Mesendoderm (in vitro differentiated cells): ENCODE measurements at regions not wholly inside any gene's neighbourhood (a gene's known extent, or its start where the extent isn't known, plus 50 kb on each side); places are given as distances from the start of the nearest gene placed in this dataset.
A peak's percentile ranks its signal among the peaks of the same experiment; 100 is the strongest.

Experiments
- DNase-seq: peaks from one replicate; pipeline ENCODE4 v3.0.0; 2013
- H2AK5ac ChIP-seq: 2 replicates; pipeline ENCODE4 v1.6.1; 2013; ENCODE audit warnings: low read length, inconsistent platforms
- H2BK120ac ChIP-seq: 2 replicates; pipeline ENCODE4 v1.6.1; 2013; ENCODE audit warnings: low read depth, mild to moderate bottlenecking, low read length, moderate library complexity, mixed read lengths
- H2BK15ac ChIP-seq: replicated peaks from 2 replicates; pipeline ENCODE4 v1.6.1; 2013; ENCODE audit warnings: low read depth, mild to moderate bottlenecking, moderate library complexity
- H2BK5ac ChIP-seq: 2 replicates; pipeline ENCODE4 v1.6.1; 2013; ENCODE audit warnings: low read length, inconsistent platforms
- H3K18ac ChIP-seq: 2 replicates; pipeline ENCODE4 v1.6.1; 2013; ENCODE audit warnings: mild to moderate bottlenecking, low read length, mixed read lengths
- H3K23ac ChIP-seq: one replicate; pipeline ENCODE4 v1.6.1; 2013; ENCODE audit warnings: low read length
- H3K27ac ChIP-seq: 2 replicates; pipeline ENCODE4 v1.5.1; 2013; ENCODE audit warnings: low read depth, mild to moderate bottlenecking, inconsistent platforms, low read length, moderate library complexity
- H3K27me3 ChIP-seq: 2 replicates; pipeline ENCODE4 v1.6.1; 2013; ENCODE audit warnings: low read length, control low read depth, mild to moderate bottlenecking, inconsistent platforms; ENCODE audit not compliant: insufficient read depth, poor library complexity
- H3K36me3 ChIP-seq: 2 replicates; pipeline ENCODE4 v1.6.1; 2013; ENCODE audit warnings: low read length, inconsistent platforms; ENCODE audit not compliant: control insufficient read depth, insufficient read depth
- H3K4ac ChIP-seq: one replicate; pipeline ENCODE4 v1.6.1; 2013; ENCODE audit warnings: low read depth, mild to moderate bottlenecking, low read length, moderate library complexity
- H3K4me1 ChIP-seq: 2 replicates; pipeline ENCODE4 v1.6.1; 2013; ENCODE audit warnings: low read depth, low read length, inconsistent platforms; ENCODE audit not compliant: control insufficient read depth
- H3K4me2 ChIP-seq: 2 replicates; pipeline ENCODE4 v1.6.1; 2013; ENCODE audit warnings: low read length
- H3K4me3 ChIP-seq: 2 replicates; pipeline ENCODE4 v1.5.1; 2013; ENCODE audit warnings: mild to moderate bottlenecking, low read length
- H3K56ac ChIP-seq: one replicate; pipeline ENCODE4 v1.6.1; 2013; ENCODE audit warnings: low read length
- H3K79me1 ChIP-seq: 2 replicates; pipeline ENCODE4 v1.6.1; 2013; ENCODE audit warnings: low read length, inconsistent platforms
- H3K79me2 ChIP-seq: 2 replicates; pipeline ENCODE4 v1.6.1; 2013; ENCODE audit warnings: mild to moderate bottlenecking, low read length; ENCODE audit not compliant: control insufficient read depth, insufficient read depth
- H3K9ac ChIP-seq: 2 replicates; pipeline ENCODE4 v1.6.1; 2013; ENCODE audit warnings: low read length, inconsistent platforms
- H4K5ac ChIP-seq: one replicate; pipeline ENCODE4 v1.6.1; 2013; ENCODE audit warnings: low read length
- H4K8ac ChIP-seq: one replicate; pipeline ENCODE4 v1.6.1; 2013; ENCODE audit warnings: low read depth, mild to moderate bottlenecking, control low read depth, low read length, moderate library complexity
- WGBS: extraction: QIAGEN DNeasy Blood & Tissue Kit; methylation state at CpG from one replicate; pipeline ENCODE4 v1.1.7; 2013; ENCODE audit warnings: low lambda C conversion rate, missing lambda C conversion rate; ENCODE audit not compliant: insufficient coverage; ENCODE audit errors: extremely low coverage; 5-methylcytosine and 5-hydroxymethylcytosine counted together

DNA sequence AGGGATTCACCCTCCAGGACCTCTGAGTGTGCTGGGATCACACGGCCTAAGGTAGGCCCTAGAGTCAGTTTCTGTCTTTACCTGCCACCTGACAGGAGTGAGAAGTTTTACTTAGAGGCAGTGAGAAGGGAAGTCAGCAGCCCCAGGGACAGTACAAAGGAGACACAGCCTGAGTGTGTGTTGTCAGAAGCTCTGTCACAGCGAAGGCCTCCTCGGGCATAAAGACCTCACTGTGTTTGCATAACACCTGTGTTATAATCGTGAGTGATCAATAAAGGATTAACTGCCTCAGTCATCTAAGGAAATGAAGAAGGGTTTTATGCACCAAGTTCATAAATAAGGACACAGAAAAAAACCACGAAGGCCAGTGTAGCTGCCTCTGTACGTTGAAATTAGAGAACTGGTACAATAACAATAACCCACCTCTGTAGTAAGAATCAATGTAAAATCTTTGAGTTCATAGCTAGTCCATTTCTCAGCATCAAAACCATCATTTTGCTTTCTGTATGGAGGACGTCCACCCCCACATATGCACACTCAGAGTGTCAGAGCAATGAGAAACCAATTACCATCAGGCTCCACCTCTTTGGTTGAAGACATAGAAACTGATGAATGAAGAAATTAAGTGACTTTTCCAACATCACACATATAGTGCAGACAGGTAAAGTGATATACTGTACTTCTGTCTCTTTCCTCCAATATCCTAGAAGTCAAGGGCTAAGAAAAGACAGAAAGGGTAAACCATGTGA, 159.3 kb downstream of the DAD1 start:
- no peaks in the 10 kb centered on the region for H3K79me2 ChIP-seq
- H3K79me1 ChIP-seq: no peaks in the 10 kb centered on the region
- H3K9ac ChIP-seq: no peak overlapping the region
- no peaks in the 10 kb centered on the region for H3K36me3 ChIP-seq
- H3K4me2 ChIP-seq: no peak overlapping the region
- no peak overlapping the region for H2AK5ac ChIP-seq
- no peak overlapping the region for H4K8ac ChIP-seq
- no peak overlapping the region for H3K4me3 ChIP-seq
- no peak overlapping the region for H2BK5ac ChIP-seq
- no peak overlapping the region for H4K5ac ChIP-seq
- no peak overlapping the region for H2BK15ac ChIP-seq
- WGBS: no CpG with 5 or more reads among the region's 7 CpGs
- H3K4me1 ChIP-seq: peaks cover 2% of the 10 kb centered on the region
- no peak overlapping the region for H3K18ac ChIP-seq
- DNase-seq: no peak
- no peak overlapping the region for H2BK120ac ChIP-seq
- H3K27me3 ChIP-seq: no peaks in the 10 kb centered on the region
- H3K27ac ChIP-seq: no peak overlapping the region
- no peak overlapping the region for H3K4ac ChIP-seq
- H3K56ac ChIP-seq: no peak overlapping the region
- H3K23ac ChIP-seq: no peak overlapping the region

DNA sequence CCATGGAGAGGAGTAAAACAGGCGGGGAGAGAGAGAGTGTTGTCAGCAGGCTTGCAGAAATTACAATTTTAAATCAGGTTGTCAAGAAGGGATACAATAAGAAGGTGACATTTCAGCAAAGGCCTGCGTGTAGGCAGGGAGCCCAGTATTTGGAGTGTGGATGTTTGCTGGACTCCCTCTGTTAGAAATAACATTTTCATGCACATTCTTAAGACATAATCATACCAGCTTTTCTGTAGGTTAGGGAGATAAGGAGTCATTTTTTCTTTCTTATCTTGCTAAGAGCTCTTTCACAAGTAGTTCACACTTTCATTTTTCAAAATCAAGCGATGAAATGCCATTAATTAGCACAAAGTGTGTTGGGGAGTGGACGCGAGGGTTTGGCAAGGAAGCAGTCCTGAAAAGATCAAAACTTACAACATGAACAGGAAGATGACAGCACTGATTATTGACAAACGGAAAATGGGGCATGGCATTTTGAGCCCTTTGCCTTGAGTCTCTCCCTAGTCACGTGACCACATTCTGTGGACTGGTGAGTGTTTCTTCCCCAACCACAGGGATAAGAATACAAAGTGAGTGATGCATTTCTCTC, 160.2 kb downstream of the DAD1 start:
- Histone ChIP-seq H3K36me3 (no peaks in the 10 kb centered on the region), H3K79me1 (no peaks in the 10 kb centered on the region), H2BK5ac (no peak overlapping the region), H3K4me1 (peaks cover 2% of the 10 kb centered on the region), H3K79me2 (no peaks in the 10 kb centered on the region), H2BK120ac (no peak overlapping the region), H3K4me2 (no peak overlapping the region), H3K27ac (no peak overlapping the region), H4K5ac (no peak overlapping the region), H2BK15ac (no peak overlapping the region), H3K4ac (no peak overlapping the region), H3K4me3 (no peak overlapping the region), H3K56ac (no peak overlapping the region), H4K8ac (no peak overlapping the region), H2AK5ac (no peak overlapping the region), H3K18ac (no peak overlapping the region), H3K9ac (no peak overlapping the region), H3K27me3 (no peaks in the 10 kb centered on the region), H3K23ac (no peak overlapping the region)
- no peak for DNase-seq
- no CpG with 5 or more reads among the region's 7 CpGs for WGBS

DNA sequence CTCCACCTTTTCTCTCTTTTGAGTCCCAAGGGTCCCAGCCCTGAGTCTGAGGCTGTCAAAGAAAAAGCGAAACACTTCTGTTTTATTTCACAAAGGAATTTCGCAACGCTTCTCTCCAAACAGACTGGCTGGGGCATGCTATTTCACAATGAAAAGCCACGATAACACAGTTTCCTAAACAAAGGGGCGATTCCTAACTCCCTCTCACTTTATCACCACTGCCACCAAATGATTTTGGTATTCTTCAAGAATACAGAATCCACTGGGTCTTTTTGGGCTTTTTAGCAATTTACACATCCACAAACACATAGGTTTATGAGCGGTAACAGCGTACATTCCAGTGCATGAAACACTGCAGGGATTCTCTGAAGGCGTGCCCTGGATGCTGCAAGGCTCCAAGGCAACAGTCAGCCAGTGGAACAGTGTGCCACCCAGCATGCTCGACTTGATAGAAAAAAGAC, 161.2 kb downstream of the DAD1 start:
- Histone ChIP-seq H3K18ac (no peak overlapping the region), H3K9ac (no peak overlapping the region), H2BK5ac (no peak overlapping the region), H3K27ac (no peak overlapping the region), H3K79me2 (no peaks in the 10 kb centered on the region), H2BK120ac (no peak overlapping the region), H2AK5ac (no peak overlapping the region), H4K8ac (no peak overlapping the region), H3K4me3 (no peak overlapping the region), H3K27me3 (no peaks in the 10 kb centered on the region), H2BK15ac (no peak overlapping the region), H3K36me3 (no peaks in the 10 kb centered on the region), H3K4me2 (no peak overlapping the region), H3K4me1 (peaks cover 2% of the 10 kb centered on the region), H3K4ac (no peak overlapping the region), H3K56ac (no peak overlapping the region), H4K5ac (no peak overlapping the region), H3K79me1 (no peaks in the 10 kb centered on the region), H3K23ac (no peak overlapping the region)
- WGBS: no CpG with 5 or more reads among the region's 9 CpGs
- DNase-seq: peak; percentile 36

GRCh38 chr14:22426711-22427110, 162.3 kb downstream of the DAD1 start:
- Histone ChIP-seq H3K4me1 (peaks cover 2% of the 10 kb centered on the region), H3K23ac (no peak overlapping the region), H3K56ac (no peak overlapping the region), H3K4ac (no peak overlapping the region), H3K27ac (no peak overlapping the region), H3K79me2 (no peaks in the 10 kb centered on the region), H4K5ac (no peak overlapping the region), H3K36me3 (no peaks in the 10 kb centered on the region), H3K27me3 (no peaks in the 10 kb centered on the region), H3K79me1 (no peaks in the 10 kb centered on the region), H3K4me3 (no peak overlapping the region), H3K18ac (no peak overlapping the region), H3K4me2 (no peak overlapping the region), H3K9ac (no peak overlapping the region), H2BK120ac (no peak overlapping the region), H2BK15ac (no peak overlapping the region), H2AK5ac (no peak overlapping the region), H4K8ac (no peak overlapping the region), H2BK5ac (no peak overlapping the region)
- no CpG with 5 or more reads among the region's 7 CpGs for WGBS
- DNase-seq: no peak

DNA sequence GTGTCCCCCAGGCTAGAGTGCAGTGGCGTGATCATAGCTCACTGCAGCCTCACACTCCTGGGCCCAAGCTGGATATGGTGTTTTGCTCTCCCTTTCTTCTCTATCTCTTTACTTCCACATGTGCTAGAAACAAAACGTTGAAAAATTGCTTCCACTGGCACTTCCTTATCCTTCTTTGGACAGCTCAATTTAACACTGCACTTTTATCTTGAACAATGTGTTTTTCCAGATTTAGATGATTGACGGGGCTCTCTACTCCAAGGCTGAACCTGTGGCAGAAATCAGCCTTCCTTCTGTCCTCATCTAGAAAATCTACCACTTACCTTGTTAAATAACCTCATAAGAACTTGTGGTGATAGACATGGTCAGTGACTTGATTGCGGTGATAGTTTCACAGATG, 165.1 kb downstream of the DAD1 start:
- no peak overlapping the region for H3K18ac ChIP-seq
- WGBS: no CpG with 5 or more reads among the region's 4 CpGs
- no peak overlapping the region for H2BK15ac ChIP-seq
- H2BK5ac ChIP-seq: no peak overlapping the region
- H3K27ac ChIP-seq: no peak overlapping the region
- no peaks in the 10 kb centered on the region for H3K79me1 ChIP-seq
- H3K23ac ChIP-seq: no peak overlapping the region
- H2BK120ac ChIP-seq: no peak overlapping the region
- H3K4me2 ChIP-seq: no peak overlapping the region
- no peaks in the 10 kb centered on the region for H3K79me2 ChIP-seq
- no peak overlapping the region for H3K4ac ChIP-seq
- DNase-seq: no peak
- no peaks in the 10 kb centered on the region for H3K27me3 ChIP-seq
- no peak overlapping the region for H3K56ac ChIP-seq
- H3K4me3 ChIP-seq: no peak overlapping the region
- no peak overlapping the region for H2AK5ac ChIP-seq
- no peaks in the 10 kb centered on the region for H3K36me3 ChIP-seq
- H4K8ac ChIP-seq: no peak overlapping the region
- H3K9ac ChIP-seq: no peak overlapping the region
- H3K4me1 ChIP-seq: peaks cover 2% of the 10 kb centered on the region
- no peak overlapping the region for H4K5ac ChIP-seq
